GM19351 (cell line): ENCODE measurements at regions not wholly inside any gene's neighbourhood (a gene's known extent, or its start where the extent isn't known, plus 50 kb on each side); places are given as distances from the start of the nearest gene placed in this dataset.

ENCODE experiments used
- ATAC-seq: cut with Tn5 transposase; IDR thresholded peaks from one replicate; pipeline ENCODE4 v1.9.1; 2021; ENCODE audit warnings: mild to moderate bottlenecking, moderate library complexity; ENCODE audit not compliant: unreplicated experiment

DNA sequence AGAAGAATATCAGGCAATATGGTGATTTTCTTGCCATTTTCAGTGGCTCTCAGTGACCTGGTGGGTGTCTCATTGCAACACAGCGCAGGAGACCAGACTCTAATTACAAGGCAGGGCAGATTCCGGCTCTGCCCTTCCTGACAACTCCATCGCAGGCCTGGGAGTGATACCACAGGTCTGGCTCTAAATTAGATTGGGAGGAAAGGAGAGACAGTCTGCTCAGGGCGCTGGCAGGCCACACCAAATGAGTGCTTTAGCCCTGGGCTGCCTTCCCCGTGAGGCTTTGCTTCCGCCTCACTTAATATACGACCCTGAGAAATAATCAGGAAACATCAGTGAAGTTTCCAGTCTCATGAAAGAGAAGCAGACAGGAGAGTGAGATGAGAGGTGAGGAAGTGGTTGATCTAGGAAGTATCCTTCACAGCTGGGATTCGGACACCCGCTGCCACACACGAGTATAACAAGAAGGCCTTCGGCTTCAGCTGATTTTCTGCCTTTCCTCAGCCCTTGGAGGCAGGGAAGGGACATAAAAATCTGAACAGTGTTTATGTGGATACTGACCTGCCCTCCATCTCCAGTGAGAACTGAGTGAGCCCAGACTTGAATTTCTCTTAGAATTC is 73.7 kb upstream of the PROK2 start:
- no peak for ATAC-seq

DNA sequence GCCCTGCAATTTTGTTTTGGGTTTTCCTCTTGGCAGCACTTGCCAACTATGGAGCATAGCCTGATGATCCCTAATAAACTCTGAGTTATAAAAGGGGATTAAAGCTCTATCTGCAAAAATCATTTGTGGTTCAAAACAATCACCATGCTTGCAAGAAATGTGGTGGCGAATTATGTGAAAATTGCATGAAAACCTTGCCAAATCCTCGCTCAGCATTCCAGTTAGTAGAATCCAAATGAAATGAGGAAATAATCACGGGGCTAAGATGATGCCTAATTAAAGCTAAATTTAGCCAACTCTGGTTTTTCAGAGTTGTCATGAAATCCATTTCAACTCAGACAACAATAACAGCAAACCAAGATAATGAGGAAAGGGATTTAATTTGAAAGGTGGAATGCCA is 73.0 kb upstream of the PROK2 start:
- no peak for ATAC-seq

DNA sequence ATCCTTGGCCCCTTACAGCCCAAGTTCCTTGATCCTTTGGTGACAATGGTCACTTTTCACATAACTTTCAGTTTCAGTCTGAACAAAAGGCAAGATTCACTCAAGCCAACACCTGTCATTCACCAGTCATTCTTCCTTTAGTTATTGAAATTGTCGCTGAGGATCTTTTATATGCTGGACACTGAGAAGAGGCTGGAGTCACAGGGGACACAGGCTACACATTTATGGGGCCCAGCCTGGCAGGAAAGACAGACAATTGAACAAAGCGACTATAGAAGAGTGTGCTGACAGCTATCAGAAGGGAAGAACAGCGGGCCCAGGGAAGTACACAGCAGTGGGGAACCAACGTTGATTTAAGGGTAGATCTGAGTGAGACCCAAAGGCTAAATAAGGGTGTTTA is 69.8 kb upstream of the PROK2 start:
- ATAC-seq = no peak

DNA sequence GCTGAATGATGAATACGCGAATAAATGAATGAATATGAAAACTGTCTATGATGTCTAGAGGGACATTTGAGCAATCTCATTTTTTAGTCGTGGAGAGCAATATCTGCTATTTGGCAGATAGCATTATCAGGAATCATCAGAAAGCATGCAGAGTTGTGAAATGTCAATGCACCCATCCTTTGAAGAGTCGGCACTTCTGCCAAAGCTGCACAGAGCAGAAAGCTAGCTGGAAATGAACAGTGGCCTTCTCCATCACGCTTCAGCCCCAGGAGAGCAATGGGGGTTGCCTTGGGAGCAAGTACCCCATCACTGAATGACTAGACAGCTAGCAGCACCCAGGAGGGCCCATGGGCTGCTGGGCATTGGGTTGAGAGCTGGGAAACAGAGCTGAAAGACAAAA is 69.1 kb upstream of the PROK2 start:
- ATAC-seq = no peak

DNA sequence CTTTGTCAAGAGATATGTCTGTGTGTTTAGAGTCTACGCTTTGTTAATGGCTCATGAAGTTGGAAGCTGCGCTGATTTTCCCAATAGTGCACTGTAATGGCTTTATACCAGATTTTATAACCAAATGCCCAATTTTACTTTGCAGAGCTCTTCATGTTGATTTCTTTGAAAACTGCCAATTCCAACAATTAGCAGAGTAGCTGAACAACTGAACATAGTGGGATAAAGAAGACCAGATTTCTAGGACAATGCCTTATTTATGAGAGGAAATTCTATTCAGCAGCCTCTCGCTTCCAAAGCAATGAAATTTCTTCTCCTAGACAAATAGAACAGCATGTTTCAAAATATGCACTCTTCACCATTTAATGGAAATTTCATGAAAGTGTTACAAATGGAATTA is 66.9 kb upstream of the PROK2 start:
- ATAC-seq = no peak

DNA sequence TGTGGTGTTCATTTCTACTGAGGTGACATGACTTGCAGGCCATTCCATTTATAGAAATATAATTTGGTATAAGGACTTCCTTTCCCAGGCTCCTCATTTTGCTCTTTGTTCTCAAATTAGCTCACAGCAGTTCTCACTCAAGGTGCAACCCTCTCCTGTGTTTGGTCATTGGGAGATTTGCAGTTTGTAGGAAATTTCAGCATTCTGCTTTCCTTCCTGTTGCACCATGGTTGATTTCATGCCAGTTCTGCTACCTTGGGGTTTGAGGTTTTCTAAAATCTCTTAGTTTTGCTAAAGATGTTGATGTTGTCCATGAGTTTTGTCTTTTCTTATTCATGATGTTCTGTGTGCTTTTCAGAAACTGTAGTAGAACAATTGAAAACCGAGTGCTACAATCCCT is 65.7 kb upstream of the PROK2 start:
- no peak for ATAC-seq

DNA sequence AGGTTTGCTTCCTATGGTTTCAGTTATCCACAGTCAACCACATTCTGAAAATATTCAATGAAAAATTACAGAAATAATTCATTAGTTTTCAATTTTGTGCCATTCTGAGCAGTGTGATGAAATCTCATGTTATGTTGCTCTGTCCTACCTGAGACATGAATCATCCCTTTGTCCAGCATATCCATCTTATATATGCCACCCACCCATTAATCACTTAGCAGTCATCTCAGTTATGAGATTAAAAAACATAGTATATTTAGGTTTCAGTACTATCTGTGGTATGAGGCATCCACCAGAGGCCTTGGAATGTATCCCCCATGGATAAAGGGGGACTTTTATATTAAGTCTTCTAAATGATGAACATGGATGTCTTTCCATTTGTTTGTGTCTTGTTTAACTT is 64.7 kb upstream of the PROK2 start:
- ATAC-seq = no peak

DNA sequence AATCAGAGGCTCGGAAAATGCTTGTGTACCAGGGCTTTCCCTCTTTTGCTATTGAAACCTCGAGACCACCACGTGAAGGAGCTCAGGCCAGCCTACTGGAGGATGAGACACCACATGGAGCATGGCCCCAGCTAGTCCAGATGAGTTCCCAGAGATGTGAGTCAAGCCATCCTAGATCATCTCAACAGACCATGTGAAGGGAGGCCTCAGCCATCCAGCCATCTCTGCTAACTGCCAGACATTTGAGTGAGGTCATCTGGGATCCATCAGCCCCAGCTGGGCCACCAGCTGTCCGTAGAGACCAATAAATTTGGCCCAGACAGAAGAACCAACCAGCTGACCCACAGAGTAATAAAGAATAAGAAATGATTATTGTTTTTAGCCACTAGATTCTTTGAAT is 62.8 kb upstream of the PROK2 start:
- ATAC-seq = no peak

DNA sequence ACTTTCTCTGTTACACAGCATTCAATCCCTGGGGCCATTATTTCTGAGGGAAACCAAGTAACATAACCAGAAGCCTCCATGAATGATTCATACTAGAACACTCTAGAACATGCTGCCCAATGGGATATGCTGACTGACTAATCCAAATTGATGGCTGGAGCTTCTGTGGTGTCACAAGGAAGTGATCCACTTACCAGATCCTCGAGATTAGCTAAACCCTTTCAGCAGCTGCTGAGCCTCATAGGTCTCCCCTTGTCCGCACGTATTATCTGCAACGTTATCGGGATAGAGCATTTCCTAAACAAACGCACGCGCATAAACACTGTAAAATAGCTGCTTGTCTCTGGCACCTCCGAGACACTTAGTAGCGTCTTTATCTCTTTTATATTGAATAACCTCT is 61.2 kb upstream of the PROK2 start:
- ATAC-seq = no peak

DNA sequence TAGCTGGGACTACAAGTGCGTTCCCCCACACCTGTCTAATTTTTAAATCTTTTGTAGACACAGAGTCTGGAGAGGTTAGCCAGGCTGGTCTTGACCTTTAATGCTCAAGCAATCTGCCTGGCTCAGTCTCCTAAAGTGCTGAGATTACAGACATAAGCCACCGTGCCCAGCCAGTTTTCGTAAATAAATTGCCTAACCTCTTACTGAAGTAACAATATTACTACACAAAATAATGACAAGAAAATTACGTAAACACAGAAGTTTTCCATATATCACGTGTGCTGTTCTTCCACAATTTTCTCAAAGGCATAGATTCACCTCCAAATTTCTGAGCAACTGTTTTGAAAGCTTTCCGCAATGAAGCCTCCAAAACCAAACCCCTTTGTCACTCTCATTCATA is 58.1 kb upstream of the PROK2 start:
- ATAC-seq = no peak

DNA sequence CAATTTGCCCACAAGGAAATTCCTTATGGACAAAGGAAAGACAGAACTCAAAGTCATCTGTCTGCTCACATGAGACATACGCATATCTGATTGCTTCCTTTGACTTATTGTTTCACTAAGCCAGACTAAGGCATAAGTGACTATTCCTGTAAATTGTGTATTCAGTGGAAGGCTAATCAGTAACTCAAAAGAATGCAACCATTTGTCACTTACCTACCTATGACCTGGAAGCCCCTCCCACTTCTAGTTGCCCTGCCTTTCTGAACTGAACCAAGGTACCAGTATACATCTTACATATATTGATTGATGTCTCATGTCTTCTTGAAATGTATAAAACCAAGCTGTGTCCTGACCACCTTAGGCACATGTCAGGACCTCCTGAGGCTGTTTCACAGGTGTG is 53.5 kb upstream of the PROK2 start:
- ATAC-seq = no peak
